ENCODE measurements at regions not wholly inside any gene's neighbourhood (a gene's known extent, or its start where the extent isn't known, plus 50 kb on each side); places are given as distances from the start of the nearest gene placed in this dataset.

GRCh38 chr13:74891610-74892009 is 590.4 kb downstream of the TBC1D4 start:
- Histone ChIP-seq H3K4me1 (ENCODE audit: control insufficient read depth, insufficient read depth, low read length) (no peaks in the 10 kb centered on the region), H3K36me3 (ENCODE audit: control insufficient read depth, insufficient read depth, low read length) (no peaks in the 10 kb centered on the region), H3K27ac (ENCODE audit: low read length) (no peak overlapping the region), H3K27me3 (ENCODE audit: control insufficient read depth, insufficient read depth, low read length) (no peaks in the 10 kb centered on the region), H3K4me3 (ENCODE audit: low read length) (no peak overlapping the region), H3K9me3 (ENCODE audit: control insufficient read depth, insufficient read depth, low read length) (no peaks in the 10 kb centered on the region)
- Mint-ChIP-seq H3K9me3 (no peaks in the 10 kb centered on the region), H3K27ac (no peak overlapping the region), H3K36me3 (no peaks in the 10 kb centered on the region), H3K4me1 (no peaks in the 10 kb centered on the region), H3K27me3 (ENCODE audit: low read depth in 2 of 2) (peaks cover under 1 to 3% of the 10 kb centered on the region in 2 donors), H3K4me3 (no peak overlapping the region)
- no peak for TF ChIP-seq CTCF (IDR thresholded peaks at IDR 0.05)
- 56% methylated on average over 2 of the region's 5 CpGs for WGBS (ENCODE audit: insufficient coverage)
- no peak for ATAC-seq
- DNase-seq: no peak
- intact Hi-C loops (cut with micrococcal nuclease): no loop called here

GRCh38 chr13:74889321-74889720 is 592.6 kb downstream of the TBC1D4 start:
- Mint-ChIP-seq H3K4me3 (no peak overlapping the region), H3K27ac (no peak overlapping the region), H3K36me3 (no peaks in the 10 kb centered on the region), H3K27me3 (ENCODE audit: low read depth in 2 of 2) (peaks cover 0 to 5% of the 10 kb centered on the region in 2 donors), H3K4me1 (no peaks in the 10 kb centered on the region), H3K9me3 (no peaks in the 10 kb centered on the region)
- ATAC-seq (no peak), DNase-seq (peak in 1 of 2 donors; percentile 3)
- no peaks in the 10 kb centered on the region for H3K4me1 ChIP-seq (ENCODE audit: control insufficient read depth, insufficient read depth, low read length)
- no peak overlapping the region for H3K27ac ChIP-seq (ENCODE audit: low read length)
- H3K4me3 ChIP-seq (ENCODE audit: low read length): no peak overlapping the region
- no peaks in the 10 kb centered on the region for H3K9me3 ChIP-seq (ENCODE audit: control insufficient read depth, insufficient read depth, low read length)
- intact Hi-C loops (cut with micrococcal nuclease): no loop called here
- H3K27me3 ChIP-seq (ENCODE audit: control insufficient read depth, insufficient read depth, low read length): no peaks in the 10 kb centered on the region
- no peaks in the 10 kb centered on the region for H3K36me3 ChIP-seq (ENCODE audit: control insufficient read depth, insufficient read depth, low read length)
- no peak for TF ChIP-seq CTCF (IDR thresholded peaks at IDR 0.05)

- Histone ChIP-seq H3K9me3 (ENCODE audit: control insufficient read depth, insufficient read depth, low read length) (no peaks in the 10 kb centered on the region), H3K36me3 (ENCODE audit: control insufficient read depth, insufficient read depth, low read length) (no peaks in the 10 kb centered on the region), H3K27me3 (ENCODE audit: control insufficient read depth, insufficient read depth, low read length) (no peaks in the 10 kb centered on the region), H3K4me3 (ENCODE audit: low read length) (no peak overlapping the region), H3K27ac (ENCODE audit: low read length) (no peak overlapping the region), H3K4me1 (ENCODE audit: control insufficient read depth, insufficient read depth, low read length) (no peaks in the 10 kb centered on the region)
- intact Hi-C loops (cut with micrococcal nuclease): no loop called here
- Mint-ChIP-seq H3K9me3 (no peaks in the 10 kb centered on the region), H3K27me3 (ENCODE audit: low read depth in 2 of 2) (peaks cover 0 to 2% of the 10 kb centered on the region in 2 donors), H3K4me1 (no peaks in the 10 kb centered on the region), H3K27ac (no peak overlapping the region), H3K4me3 (no peak overlapping the region), H3K36me3 (no peaks in the 10 kb centered on the region)
- DNase-seq (no peak), ATAC-seq (no peak)
- no peak for TF ChIP-seq CTCF (IDR thresholded peaks at IDR 0.05)
- WGBS (ENCODE audit: insufficient coverage): 100% methylated on average over 1 of the region's 3 CpGs
These were observed 595.5 kb downstream of the TBC1D4 start for GRCh38 chr13:74886502-74886901.

GRCh38 chr13:74883834-74884233 is 598.1 kb downstream of the TBC1D4 start:
- no peaks in the 10 kb centered on the region for H3K36me3 Mint-ChIP-seq
- no peaks in the 10 kb centered on the region for H3K27me3 ChIP-seq (ENCODE audit: control insufficient read depth, insufficient read depth, low read length)
- DNase-seq: no peak
- no peaks in the 10 kb centered on the region for H3K9me3 ChIP-seq (ENCODE audit: control insufficient read depth, insufficient read depth, low read length)
- no peak overlapping the region for H3K4me3 ChIP-seq (ENCODE audit: low read length)
- H3K27ac Mint-ChIP-seq: no peak overlapping the region
- intact Hi-C loops (cut with micrococcal nuclease): no loop called here
- no peaks in the 10 kb centered on the region for H3K9me3 Mint-ChIP-seq
- no peaks in the 10 kb centered on the region for H3K36me3 ChIP-seq (ENCODE audit: control insufficient read depth, insufficient read depth, low read length)
- TF ChIP-seq CTCF (IDR thresholded peaks at IDR 0.05): no peak
- H3K4me1 Mint-ChIP-seq: no peaks in the 10 kb centered on the region
- H3K27me3 Mint-ChIP-seq (ENCODE audit: low read depth in 2 of 2): peaks cover 0 to 2% of the 10 kb centered on the region in 2 donors
- ATAC-seq: no peak
- WGBS (ENCODE audit: insufficient coverage): no CpG with 5 or more reads among the region's 3 CpGs
- no peak overlapping the region for H3K27ac ChIP-seq (ENCODE audit: low read length)
- H3K4me3 Mint-ChIP-seq: no peak overlapping the region
- no peaks in the 10 kb centered on the region for H3K4me1 ChIP-seq (ENCODE audit: control insufficient read depth, insufficient read depth, low read length)
